NCI-H2107 treated with DMSO at 0.1 percent for 48 hours (cell line): ENCODE measurements at regions not wholly inside any gene's neighbourhood (a gene's known extent, or its start where the extent isn't known, plus 50 kb on each side); places are given as distances from the start of the nearest gene placed in this dataset.
"Not testable (repeated sequence)": the region's sequence is repeated elsewhere in the genome, so short reads cannot be mapped to it uniquely, and the experiment has no call there.

Experiments
- DNase-seq: peaks from one replicate; lab custom pipeline; 2025; ENCODE audit not compliant: unreplicated experiment; lab: John Stamatoyannopoulos, UW

DNA sequence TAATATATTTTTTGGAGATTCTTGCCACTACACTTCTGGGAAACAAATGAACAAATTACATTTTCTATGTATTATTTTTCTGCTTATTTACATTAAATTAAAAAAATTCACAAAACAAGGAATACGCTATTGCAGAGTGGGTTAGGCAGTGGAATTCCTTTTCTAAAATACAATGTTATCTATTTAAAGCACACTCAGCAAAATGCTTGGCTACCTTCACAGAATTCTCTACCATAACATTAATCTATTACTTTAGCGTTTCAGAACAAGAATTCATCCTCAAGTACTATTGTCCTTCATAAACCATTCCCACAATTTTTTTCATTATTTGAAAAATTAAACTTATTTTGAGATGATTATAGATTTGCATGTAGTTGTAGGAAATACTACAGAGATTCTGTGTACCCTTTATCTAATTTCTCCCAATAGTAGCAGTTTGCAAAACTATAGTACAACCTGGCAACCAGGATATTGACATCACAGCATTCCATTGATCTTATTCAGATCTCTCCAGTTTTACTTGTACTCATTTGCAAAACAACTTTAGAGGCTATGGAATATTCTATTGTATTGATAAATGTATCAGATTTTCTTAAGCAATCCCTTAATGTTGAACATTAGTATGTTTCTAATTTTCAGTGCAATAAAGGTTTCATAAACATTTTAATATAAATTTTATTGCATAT, 120.9 kb downstream of the DLEU7 start:
- DNase-seq = no peak

DNA sequence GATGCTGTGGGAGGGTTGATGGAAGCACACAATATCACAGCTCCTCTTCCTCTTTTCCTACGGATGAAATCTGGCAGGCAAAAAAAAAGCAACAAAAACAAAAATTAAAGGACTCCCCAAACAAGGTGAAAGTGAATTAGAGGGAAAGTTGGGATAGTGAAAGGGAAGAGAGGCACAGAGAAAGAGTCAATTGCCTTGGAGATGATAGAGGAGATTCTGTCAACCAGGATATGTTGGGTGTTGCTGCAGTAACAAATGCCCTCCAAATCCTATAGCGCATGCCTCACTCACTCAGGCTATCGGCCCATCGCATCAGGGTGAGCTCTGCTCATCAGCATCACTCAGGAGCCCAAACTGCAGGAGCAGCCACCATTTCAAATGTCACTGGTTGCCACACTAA, 119.1 kb downstream of the DLEU7 start:
- no peak for DNase-seq

DNA sequence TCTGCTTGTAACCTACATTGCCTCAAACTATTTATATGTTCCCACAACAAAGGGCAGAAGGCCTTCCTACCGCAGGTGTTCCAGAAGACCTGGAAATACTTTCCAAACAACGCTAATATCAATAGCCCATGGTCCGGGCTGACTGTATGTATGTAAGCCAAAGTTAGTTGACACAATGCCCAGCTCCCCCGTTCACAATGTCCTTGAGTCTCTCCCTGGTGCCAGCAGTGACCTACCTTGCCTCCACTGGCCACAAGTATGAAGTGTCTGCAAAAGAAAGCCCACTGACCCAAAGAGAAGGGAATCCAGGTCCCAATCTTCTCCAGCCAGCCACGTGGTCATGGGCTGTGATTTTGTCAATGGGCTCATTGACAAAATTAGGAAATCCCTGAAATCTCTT, 118.6 kb downstream of the DLEU7 start:
- DNase-seq = no peak

DNA sequence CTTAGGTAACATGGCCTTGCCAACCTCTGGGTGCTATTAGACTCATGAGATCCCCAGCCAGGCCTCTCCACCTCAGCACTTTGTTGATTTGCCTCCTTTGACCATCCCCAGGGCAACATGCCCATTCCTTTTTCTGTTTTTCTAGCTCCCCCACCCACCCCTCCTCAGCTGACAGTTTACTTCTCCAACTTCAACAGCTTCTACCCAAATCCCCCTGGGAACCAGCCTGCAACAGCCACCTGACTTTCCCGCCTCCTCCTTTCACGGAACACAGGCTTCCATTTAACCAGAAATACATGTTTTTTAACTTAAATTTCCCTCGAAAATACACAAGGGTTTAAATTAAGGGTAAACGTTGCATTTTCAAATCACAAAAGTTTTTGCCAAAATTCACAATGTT, 117.3 kb downstream of the DLEU7 start:
- DNase-seq = no peak

DNA sequence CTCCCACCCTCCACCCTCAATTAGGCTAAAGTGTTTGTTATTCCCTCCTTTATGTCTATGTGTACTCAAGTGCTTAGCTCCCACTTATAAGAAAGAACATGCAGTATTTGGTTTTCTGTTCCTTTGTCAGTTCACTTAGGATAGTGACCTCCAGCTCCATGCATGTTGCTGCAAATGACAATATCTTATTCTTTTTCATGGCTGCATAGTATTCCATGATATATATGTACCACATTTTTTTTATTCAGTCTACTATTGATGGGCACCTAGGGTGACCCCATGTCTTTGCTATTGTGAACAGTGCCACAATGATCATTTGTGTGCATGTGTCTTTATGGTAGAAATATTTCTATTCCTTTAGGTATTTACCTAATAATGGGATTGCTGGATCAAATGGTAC, 114.3 kb downstream of the DLEU7 start:
- DNase-seq = no peak

DNA sequence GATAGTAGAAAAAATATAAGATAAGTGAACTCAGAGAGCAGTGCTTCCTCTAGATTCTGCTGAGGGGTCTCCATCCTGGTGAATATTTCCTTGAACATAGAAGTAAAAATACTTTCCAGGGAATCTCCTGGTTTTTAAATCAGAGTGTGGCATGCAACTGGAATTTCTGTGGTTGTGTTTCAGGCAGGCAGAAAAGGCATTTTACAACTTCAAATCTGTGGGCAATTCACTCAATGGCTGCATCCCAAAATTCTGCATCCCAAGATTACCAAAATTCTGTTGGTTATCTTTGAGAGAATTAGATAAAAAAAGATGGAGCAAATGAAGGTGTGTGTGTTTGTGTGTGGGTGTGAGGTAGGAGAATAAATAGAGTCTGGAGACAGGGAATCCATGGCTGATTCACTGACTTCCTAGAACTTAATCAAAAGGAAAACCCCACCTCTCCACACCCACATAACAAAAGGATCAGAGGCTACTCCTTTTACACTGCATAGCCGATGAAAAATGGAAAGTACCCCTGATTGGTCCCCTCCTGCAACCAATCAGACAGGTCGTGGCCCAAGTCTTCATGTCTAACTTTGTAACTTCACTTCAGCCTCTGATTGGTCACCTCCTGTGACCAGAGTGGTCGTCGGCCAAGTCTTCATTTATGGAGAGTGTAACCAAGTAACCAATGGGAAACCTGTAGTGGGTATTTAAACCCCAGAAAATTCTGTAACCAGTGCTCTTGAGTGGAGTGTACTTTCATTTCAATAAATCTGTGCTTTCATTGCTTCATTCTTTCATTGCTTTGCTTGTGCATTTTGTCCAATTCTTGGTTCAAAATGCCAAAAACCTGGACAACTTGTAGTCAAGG, 112.8 kb downstream of the DLEU7 start:
- DNase-seq = no peak

DNA sequence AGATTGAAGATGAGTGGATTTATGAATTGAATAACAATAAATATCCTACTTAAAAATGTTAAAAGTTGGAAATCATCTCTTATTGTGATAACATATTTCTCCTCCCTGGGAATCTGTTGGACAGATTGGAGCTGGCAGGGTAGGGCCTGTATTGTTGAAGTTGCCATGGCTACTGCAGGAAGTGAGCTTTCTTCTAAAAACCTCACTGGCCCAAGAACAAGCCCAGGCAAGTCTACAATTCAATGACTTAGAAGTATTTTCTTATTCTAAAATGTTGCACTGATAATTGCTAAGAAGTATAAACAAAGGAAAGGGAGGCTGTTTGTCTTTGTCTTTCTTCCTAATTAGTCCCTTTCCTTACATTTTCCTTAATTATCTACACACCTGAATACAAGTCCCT, 112.1 kb downstream of the DLEU7 start:
- DNase-seq = no peak

DNA sequence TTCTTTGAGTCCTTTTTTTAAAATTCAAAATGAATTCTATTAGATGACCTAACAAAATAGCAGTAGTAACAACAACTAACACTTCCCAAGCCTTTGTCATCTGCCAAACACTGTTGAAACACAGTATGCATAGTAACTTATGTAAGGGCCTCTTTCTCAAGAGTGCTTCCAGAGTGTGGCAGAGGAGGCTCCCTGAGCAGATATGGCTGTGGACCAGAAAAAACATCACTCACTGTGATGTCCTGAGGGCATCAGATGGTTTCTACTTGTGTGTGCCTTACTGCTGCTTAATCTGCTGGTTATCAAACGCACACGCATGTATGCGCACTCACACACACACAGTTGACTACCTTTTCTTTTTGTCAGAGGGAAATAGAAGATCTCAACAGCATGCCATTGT, 110.8 kb downstream of the DLEU7 start:
- DNase-seq = no peak

DNA sequence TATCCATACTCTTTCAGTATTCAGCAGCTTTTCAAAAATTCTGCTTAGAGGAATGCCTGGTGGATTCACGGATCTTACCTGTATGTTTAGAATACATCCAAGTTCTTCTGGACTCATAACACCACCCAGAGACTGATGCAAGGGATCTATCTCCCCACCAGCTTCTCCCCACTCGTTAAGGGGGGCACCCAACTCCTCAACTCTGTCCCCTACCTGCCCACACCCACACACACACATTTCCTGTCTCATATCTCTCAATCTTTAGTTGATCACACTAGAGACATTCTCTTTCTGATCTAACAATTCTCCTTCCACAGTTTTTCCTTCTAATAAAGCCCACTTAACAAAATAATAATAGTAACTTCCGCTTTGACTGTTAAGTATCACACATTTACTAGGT, 110.1 kb downstream of the DLEU7 start:
- no peak for DNase-seq

DNA sequence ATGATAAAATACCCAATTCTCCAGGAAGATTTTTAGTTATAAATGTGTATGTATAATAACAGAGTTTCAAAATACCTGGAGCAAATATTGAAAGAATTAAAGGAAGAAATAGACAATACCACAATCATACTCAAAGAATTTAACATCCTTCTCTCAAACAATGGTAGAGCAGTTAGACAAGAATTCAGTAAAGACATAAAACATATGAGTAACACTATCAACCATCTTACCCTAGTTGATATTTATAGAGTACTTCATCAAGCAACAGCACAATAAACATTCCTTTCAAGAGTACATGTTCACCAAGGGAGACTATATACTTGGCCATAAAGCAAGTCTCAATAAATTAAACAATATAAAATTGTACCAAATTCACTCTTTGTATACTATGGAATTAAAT, 108.4 kb downstream of the DLEU7 start:
- no peak for DNase-seq

DNA sequence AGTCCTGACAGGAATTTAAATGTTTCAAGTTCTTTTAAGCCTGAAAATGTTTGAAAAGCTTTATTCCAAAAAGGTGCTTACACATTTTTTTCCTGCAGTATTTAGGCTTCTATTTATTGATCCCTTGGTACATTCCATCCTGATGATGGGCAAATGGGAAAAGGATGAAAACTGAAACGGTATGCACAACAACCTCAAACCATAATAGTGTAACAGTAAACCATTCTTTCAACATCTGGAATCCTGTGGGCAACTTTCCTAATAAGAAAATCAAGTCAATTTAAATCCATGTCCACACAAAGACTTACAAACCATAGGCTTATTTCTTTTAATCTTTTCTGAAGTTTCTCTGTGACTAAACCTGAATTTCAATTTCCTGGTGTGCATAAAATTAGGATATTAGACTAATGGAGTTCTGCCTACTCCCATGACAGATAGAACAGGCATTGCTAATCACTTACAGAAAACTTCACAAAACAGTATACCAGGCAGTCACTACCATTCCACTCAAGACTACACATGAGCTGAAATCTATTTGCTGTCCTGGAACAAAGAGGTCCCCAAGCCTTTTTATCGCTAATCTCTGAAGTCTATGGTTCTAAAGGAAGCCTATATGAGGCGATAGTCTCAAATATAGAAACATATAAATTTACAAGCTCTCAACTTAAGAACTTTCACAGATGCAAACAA, 103.3 kb downstream of the DLEU7 start:
- DNase-seq = no peak

DNA sequence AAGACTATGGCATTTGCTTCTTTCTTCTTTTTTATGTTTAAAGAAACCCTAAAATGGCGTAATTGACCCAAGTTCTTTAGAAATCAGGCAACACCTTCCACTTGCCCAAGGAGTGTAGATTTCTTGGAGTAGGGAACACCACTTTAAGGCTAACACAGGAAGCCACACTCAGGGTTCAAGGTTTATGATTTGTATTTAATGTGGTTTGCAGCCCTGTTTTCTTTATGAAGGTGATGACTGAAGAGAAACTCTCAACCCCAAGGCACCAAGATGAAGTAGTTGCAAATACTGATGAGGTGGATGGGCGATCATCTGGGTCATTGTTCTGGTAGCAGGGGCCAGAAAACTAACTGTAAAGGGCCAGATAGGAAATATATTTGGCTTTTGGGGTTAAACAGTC, 101.1 kb downstream of the DLEU7 start:
- no peak for DNase-seq

DNA sequence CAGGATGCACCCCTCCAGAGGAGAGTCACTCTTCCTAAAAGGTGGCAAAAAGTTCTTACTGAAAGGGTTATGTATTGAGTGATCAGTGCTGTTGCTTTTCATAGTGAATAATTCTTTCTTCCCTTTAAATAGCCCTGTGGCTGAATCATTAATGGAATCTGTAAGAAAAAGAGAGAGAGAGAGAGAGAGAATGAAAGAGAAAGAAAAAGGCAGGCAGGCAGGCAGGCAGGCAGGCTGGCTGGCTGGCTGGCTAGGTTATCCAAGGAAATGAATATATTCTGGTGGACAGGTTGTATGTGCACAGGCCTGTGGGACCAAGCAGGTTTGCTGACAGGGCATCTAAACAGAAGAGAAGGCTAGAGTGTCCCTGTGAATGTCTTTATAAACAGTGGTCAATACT, 100.5 kb downstream of the DLEU7 start:
- DNase-seq = no peak

DNA sequence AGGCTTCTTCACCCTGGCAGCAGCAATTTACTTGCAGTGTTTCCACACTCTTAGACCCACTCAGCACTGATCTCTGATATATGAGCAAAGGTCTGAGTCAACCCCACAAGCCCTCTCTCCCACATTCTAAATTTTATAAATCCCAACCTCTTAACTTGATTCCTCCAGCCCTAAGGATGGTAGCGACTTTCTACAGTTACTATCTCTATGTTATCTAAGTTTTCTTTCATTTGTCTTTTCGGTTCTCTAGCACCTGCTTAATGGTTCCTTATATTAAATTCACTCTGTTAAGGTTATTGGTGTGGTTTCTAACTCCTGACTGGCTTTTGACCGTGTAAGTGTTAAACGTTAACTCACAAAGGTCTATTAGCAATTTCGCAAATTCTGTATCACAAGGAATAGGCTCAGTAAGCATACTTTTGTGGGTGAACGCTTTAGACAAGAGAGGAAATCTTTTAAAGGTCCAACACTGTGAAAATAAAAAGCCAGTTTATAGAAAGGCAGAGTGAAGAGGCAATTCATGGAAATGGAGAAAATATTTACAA, 99.3 kb downstream of the DLEU7 start:
- no peak for DNase-seq

DNA sequence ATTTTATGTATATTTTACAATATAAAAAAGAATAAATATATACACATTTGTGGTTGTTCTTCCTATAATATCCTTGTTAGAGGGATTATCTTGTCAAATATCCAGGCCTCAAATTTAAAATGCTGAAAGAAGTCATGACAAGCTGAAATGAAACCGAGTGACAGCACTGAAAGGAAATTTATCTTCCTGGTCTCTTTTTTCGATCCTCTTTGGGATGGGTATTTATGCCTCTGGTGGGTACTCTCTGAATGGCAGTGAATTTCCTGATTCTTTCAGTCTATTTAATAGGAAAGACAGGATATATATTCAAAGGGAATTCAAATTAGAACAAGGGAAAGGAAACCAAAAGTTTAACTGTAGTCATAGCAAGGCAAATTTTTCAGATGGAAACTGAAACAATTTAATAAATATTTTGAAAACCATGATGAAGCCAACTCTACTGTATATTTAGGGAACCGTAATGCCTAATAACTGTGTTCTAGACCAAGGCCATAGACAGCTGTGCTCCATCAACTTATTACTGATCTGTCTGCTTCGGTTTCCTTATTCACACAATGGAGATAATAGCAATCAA, 97.9 kb downstream of the DLEU7 start:
- DNase-seq = no peak

DNA sequence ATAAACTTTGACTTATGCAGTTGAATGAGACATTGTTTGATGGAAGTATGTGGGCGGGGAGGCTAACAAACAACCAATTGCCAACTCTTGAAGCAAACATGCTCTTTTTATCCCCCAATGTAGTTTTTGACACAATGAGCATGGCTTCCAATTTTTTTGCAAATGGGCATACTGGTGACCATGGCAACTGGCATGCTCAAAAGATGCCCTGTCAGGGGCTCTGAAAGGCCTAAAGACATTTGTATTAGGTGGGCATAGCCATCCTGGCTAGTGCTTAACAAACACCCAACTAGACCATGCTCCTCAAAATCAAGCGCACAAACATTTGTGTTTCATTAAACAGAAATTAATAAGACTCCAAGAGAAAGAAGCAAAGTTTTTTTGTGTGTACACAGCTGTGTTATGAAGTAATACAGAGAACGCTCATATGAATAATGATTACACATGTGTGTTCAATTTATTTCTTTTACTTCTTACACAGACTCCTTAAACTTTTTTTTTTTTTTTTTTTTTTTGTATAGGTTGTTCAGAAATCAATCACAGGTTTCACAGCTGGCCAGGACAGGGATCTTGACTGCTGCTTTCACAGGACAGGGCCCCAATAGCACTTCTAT, 95.6 kb downstream of the DLEU7 start:
- no peak for DNase-seq

DNA sequence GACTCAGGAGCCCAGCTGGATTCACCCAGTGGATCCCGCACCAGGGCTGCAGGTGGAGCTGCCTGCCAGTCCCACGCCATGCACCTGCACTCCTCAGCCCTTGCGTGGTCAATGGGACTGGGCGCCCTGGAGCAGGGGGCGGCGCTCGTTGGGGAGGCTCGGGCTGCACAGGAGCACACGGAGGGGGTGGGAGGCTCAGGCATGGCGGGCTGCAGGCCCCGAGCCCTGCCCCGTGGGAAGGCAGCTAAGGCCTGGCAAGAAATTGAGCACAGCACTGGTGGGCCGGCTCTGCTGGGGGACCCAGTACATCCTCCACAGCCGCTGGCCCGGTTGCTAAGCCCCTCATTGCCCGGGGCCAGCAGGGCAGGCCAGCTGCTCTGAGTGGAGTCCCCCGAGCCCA, 90.3 kb downstream of the DLEU7 start:
- DNase-seq = not testable (repeated sequence)

DNA sequence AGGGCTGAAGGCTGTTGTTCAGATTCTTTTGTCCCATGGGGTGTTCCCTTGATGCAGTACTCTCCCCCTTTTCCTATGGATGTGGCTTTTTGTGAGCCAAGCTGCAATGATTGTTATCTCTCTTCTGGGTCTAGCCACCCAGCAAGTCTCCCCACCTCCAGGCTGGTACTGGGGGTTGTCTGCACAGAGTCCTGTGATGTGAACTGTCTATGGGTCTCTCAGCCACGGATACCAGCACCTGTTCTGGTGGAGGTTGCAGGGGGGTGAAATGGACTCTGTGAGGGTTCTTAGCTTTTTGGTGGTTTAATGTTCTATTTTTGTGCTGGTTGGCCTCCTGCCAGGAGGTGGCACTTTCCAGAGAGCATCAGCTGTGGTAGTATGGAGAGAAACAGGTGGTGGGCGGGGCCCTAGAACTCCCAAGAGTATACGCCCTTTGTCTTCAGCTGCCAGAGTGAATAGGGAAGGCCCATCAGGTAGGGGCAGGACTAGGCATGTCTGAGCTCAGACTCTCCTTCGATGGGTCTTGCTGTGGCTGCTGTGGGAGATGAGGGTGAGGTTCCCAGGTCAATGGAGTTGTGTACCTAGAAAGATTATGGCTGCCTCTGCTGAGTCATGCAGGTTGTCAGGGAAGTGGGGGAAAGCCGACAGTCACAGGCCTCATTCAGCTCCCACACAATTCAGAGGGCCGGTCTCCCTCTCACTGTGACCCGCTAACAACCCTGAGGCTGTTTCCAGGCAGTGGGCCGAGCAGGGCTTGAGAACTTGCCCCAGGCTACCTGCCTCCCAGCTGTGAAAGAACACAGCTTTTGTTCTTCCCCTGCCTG, 87.4 kb downstream of the DLEU7 start:
- DNase-seq = peak; percentile 95

DNA sequence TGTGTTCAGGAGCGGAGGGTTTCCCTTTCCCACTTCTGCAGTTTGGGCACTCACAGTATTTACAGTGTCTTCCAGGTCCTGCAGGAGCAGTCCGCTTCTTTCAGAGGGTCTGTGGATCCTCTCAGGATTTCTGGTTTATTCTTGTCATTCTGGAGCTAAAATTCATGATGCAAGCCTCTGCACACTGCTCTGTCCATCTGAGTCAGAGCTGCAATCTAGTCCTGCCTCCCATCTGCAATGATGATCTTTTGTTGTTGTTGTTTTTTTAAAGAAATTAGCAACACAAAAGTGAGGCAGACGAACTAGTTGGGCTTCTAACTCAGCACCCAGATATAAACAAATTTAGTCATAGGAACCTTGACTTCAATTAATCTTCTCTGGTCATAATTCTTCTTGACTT, 86.5 kb downstream of the DLEU7 start:
- DNase-seq = peak; percentile 52

DNA sequence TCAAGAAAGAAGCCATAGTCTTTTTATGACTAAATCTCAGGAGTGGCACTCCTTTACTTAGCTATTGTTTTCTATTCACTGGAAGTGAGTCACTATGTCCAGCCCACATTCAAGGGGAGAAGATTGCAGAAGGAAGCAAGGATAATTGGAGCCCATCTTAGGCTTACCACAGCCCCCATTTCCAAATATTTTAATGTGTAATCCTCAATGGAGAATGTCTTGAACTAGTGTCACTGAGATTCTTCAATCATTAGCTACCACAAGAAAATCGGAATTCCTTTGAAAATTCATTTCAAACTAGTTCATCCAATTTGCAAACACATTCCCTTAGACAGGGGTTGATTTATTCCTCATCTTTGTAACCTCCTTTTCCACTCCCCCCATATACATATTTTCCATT, 84.7 kb downstream of the DLEU7 start:
- DNase-seq = no peak
